Fibroblast of lung (primary cell): ENCODE measurements at regions not wholly inside any gene's neighbourhood (a gene's known extent, or its start where the extent isn't known, plus 50 kb on each side); places are given as distances from the start of the nearest gene placed in this dataset.

ENCODE experiments used
- CTCF ChIP-seq, 2 donors: IDR thresholded peaks in 1 of 2; conservative IDR thresholded peaks in 1 of 2; 1 replicate in 1 of 2; 2 replicates in 1 of 2; pipeline ENCODE4 v1.5.1; 2011 to 2012; ENCODE audit warnings: low read length in 2 of 2, control low read depth in 1 of 2, inconsistent platforms in 1 of 2, low read depth in 1 of 2, mild to moderate bottlenecking in 1 of 2
- EZH2 ChIP-seq: IDR thresholded peaks from 2 replicates; pipeline ENCODE4 v1.5.1; 2012; ENCODE audit warnings: low read length, control low read depth, mild to moderate bottlenecking; ENCODE audit errors: missing control alignments

- TF ChIP-seq CTCF (conservative IDR thresholded peaks at IDR 0.05 in 1 of 2, IDR thresholded peaks at IDR 0.05 in 1 of 2; ENCODE audit: low read depth in 1 of 2, low read length in 2 of 2) = no peak
- TF ChIP-seq EZH2 = no peak
Measured at GRCh38 chr6:101066481-101066880, 185.4 kb upstream of the ASCC3 start.
